Transverse colon (tissue), 4 donors: ENCODE measurements at regions not wholly inside any gene's neighbourhood (a gene's known extent, or its start where the extent isn't known, plus 50 kb on each side); places are given as distances from the start of the nearest gene placed in this dataset.

ENCODE experiments used
- POLR2A ChIP-seq: fragments of 450-650 bp; IDR thresholded peaks from one replicate; pipeline ENCODE4 v1.6.1; 2016; ENCODE audit warnings: antibody characterized with exemption, mild to moderate bottlenecking, moderate library complexity
- POLR2AphosphoS5 ChIP-seq, 3 donors: sonication (generic); formaldehyde crosslinking; IDR thresholded peaks; one replicate each; pipeline ENCODE4 v1.6.1; 2016; ENCODE audit warnings: antibody characterized with exemption in 3 of 3
- TF ChIP-seq, protein P1 (sequence below), 5 experiments: fragments of 200-600 bp in 3 of 5; fragments of 450-650 bp in 2 of 5; sonication (generic) in 3 of 5; IDR thresholded peaks; 1 replicate in 2 of 5; 2 replicates in 3 of 5; pipeline ENCODE4 v1.5.1; 2016 to 2017; ENCODE audit warnings: antibody characterized with exemption in 5 of 5, inconsistent platforms in 3 of 5, mild to moderate bottlenecking in 2 of 5, moderate library complexity in 1 of 5

DNA sequence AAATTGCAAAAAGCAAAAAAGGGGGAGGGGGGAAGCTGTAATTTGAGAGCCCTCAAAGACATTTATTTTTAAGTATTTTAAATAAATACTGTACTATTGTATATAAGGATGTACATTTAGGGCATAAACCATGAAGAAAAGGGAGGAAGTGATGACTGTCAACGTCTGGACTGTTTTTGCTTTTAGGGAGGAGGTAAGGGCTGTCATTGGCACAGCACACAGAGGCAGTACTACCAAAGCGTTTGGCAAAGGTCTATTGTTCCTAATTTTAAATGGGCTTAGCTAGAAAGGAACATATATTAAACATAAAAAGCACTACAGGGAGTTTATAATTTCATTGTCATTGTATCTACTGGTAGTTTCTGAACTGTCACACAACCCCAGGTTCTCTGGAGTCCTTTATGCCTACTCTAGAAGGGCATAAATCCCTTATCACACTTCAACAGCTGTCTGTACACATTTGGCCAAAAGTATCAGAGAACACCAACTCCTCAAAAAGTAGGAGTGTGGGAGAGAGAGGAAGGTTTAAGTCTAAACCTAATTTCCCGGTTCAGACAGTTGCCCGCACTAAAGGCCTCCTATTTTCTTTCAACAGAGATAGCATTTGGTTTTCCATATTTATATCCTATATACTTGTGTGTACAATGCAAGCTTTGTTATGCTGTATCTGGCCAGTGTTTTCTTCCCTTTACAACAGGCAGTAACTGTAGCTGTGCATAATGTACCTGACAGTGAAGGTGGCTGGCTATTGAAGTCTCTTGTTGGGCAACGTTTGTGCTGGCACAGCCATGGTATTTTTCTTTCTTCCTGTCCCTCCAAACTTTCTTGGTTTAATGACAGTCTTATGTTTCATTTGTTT is 406.2 kb downstream of the KLF5 start:
- TF ChIP-seq, protein P1, sequence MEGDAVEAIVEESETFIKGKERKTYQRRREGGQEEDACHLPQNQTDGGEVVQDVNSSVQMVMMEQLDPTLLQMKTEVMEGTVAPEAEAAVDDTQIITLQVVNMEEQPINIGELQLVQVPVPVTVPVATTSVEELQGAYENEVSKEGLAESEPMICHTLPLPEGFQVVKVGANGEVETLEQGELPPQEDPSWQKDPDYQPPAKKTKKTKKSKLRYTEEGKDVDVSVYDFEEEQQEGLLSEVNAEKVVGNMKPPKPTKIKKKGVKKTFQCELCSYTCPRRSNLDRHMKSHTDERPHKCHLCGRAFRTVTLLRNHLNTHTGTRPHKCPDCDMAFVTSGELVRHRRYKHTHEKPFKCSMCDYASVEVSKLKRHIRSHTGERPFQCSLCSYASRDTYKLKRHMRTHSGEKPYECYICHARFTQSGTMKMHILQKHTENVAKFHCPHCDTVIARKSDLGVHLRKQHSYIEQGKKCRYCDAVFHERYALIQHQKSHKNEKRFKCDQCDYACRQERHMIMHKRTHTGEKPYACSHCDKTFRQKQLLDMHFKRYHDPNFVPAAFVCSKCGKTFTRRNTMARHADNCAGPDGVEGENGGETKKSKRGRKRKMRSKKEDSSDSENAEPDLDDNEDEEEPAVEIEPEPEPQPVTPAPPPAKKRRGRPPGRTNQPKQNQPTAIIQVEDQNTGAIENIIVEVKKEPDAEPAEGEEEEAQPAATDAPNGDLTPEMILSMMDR (IDR thresholded peaks at IDR 0.05), result no peak
- TF ChIP-seq POLR2AphosphoS5 (IDR thresholded peaks at IDR 0.05) (no peak), POLR2A (peak; percentile 22)
